Endothelial cell (in vitro differentiated cells): ENCODE measurements at regions not wholly inside any gene's neighbourhood (a gene's known extent, or its start where the extent isn't known, plus 50 kb on each side); places are given as distances from the start of the nearest gene placed in this dataset.

Source experiments
- DNase-seq: peaks from one replicate; pipeline ENCODE4 v3.0.0; 2021; ENCODE audit warnings: low spot score
- H3K27ac Mint-ChIP-seq: one replicate; pipeline ENCODE4 v1.8.0; 2021; ENCODE audit warnings: mixed read lengths, inconsistent platforms; ENCODE audit not compliant: unreplicated experiment
- H3K27me3 Mint-ChIP-seq: one replicate; pipeline ENCODE4 v1.8.0; 2021; ENCODE audit warnings: mild to moderate bottlenecking, moderate library complexity, mixed read lengths, inconsistent platforms; ENCODE audit not compliant: unreplicated experiment
- H3K36me3 Mint-ChIP-seq: one replicate; pipeline ENCODE4 v1.8.0; 2021; ENCODE audit warnings: mild to moderate bottlenecking, low read depth, mixed read lengths, inconsistent platforms; ENCODE audit not compliant: unreplicated experiment
- H3K4me1 Mint-ChIP-seq: one replicate; pipeline ENCODE4 v1.8.0; 2021; ENCODE audit warnings: mild to moderate bottlenecking, mixed read lengths, inconsistent platforms; ENCODE audit not compliant: unreplicated experiment
- H3K4me3 Mint-ChIP-seq: one replicate; pipeline ENCODE4 v1.8.0; 2021; ENCODE audit warnings: mild to moderate bottlenecking, mixed read lengths, inconsistent platforms; ENCODE audit not compliant: unreplicated experiment
- H3K9me3 Mint-ChIP-seq: one replicate; pipeline ENCODE4 v1.8.0; 2021; ENCODE audit warnings: mixed read lengths, inconsistent platforms; ENCODE audit not compliant: unreplicated experiment
- TF ChIP-seq, protein P1 (sequence below): fragments of 200-600 bp; sonication (generic); IDR thresholded peaks from one replicate; pipeline ENCODE4 v1.5.0; 2021; ENCODE audit warnings: antibody characterized with exemption; ENCODE audit not compliant: unreplicated experiment

DNA sequence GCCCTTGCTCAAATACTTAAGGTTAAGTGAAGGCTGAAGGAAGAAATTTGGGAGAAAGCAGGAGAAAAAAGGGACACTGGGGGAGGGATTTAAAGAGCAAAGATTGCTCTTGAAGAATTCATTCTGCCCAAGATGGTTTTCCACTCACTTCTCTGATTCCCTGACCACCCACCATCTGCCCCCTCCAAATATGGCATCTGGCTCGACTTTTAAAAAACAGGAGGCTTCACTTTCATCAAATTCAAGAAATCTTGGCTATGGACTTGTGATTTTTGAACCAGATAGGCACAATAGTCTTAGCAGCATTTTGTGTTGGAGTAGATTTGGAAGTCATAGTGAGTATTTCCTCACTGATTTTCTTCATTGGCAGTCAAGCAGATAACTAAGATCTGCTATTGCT lies 574.4 kb upstream of the SUCLG2 start:
- Mint-ChIP-seq H3K27me3 (peaks cover 2% of the 10 kb centered on the region), H3K9me3 (no peaks in the 10 kb centered on the region), H3K4me1 (no peaks in the 10 kb centered on the region), H3K27ac (no peak overlapping the region), H3K36me3 (no peaks in the 10 kb centered on the region), H3K4me3 (no peak overlapping the region)
- DNase-seq, result no peak
- TF ChIP-seq, protein P1, sequence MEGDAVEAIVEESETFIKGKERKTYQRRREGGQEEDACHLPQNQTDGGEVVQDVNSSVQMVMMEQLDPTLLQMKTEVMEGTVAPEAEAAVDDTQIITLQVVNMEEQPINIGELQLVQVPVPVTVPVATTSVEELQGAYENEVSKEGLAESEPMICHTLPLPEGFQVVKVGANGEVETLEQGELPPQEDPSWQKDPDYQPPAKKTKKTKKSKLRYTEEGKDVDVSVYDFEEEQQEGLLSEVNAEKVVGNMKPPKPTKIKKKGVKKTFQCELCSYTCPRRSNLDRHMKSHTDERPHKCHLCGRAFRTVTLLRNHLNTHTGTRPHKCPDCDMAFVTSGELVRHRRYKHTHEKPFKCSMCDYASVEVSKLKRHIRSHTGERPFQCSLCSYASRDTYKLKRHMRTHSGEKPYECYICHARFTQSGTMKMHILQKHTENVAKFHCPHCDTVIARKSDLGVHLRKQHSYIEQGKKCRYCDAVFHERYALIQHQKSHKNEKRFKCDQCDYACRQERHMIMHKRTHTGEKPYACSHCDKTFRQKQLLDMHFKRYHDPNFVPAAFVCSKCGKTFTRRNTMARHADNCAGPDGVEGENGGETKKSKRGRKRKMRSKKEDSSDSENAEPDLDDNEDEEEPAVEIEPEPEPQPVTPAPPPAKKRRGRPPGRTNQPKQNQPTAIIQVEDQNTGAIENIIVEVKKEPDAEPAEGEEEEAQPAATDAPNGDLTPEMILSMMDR, result no peak

DNA sequence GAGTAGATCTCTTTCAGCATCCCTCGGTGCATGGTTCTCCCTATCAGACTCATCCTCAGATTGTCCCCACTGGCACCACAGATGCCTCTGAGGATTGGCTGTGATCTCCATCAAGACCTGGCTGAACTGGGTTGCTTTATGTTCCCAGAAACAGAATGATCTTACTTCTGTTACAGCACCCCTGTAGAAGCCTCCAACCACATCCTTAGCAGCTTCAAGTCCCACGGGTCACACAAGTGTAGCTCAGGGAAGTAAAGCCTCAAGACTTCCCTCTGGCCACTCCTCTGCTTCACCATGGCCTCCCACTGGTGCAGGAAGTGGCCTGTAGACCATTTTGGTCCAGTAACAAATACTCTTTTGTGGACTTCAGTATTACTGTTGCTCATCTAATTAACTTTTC lies 566.4 kb upstream of the SUCLG2 start:
- DNase-seq, result no peak
- Mint-ChIP-seq H3K27ac (no peak overlapping the region), H3K4me1 (no peaks in the 10 kb centered on the region), H3K4me3 (no peak overlapping the region), H3K36me3 (no peaks in the 10 kb centered on the region), H3K9me3 (no peaks in the 10 kb centered on the region), H3K27me3 (no peaks in the 10 kb centered on the region)
- TF ChIP-seq, protein P1, result no peak

DNA sequence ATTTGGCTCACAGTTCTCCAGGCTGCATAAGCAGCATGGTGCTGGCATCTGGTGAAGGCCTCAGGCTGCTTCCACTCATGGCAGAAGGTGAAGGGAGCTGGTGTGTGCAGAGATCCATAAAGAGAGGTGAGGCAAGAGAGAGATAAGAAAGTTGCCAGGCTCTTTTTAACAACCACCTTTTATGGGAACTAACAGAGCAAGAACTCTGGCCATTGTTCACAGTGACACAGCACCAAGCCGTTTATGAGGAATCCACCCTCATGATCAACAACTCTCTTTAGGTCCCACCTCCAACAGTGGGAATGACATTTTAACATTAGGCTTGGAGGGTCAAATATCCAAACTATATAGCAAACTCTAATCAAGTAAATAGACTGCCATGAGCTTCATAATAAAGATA lies 557.2 kb upstream of the SUCLG2 start:
- no peaks in the 10 kb centered on the region for H3K9me3 Mint-ChIP-seq
- TF ChIP-seq, protein P1, result no peak

DNA sequence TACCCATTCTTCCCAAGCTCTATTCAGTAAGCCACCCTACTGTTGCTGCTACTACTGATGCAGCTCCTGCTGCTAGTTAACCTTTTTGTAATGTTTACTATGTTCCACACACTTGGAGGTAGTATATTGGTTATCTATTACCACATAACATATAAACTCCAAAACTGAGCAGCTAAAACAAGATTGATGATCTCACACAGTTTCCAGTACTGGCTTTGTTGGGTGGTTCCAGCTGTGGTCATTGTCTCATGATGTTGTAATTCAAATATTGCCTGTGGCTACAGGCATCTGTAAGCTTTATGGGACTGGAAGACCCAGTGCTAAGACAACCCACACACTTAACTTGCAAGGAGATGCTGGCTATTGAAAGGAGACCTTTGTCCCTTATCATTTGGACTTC lies 556.2 kb upstream of the SUCLG2 start:
- Mint-ChIP-seq H3K4me1 (no peaks in the 10 kb centered on the region), H3K4me3 (no peak overlapping the region), H3K27me3 (peaks cover 1% of the 10 kb centered on the region), H3K27ac (no peak overlapping the region), H3K36me3 (no peaks in the 10 kb centered on the region), H3K9me3 (no peaks in the 10 kb centered on the region)
- TF ChIP-seq, protein P1, result no peak
- DNase-seq, result no peak

More for the DNA sequence above, 557.2 kb upstream of the SUCLG2 start:
- no peak for DNase-seq
- Mint-ChIP-seq H3K4me1 (no peaks in the 10 kb centered on the region), H3K27ac (no peak overlapping the region), H3K4me3 (no peak overlapping the region), H3K36me3 (no peaks in the 10 kb centered on the region), H3K27me3 (peaks cover 1% of the 10 kb centered on the region)

DNA sequence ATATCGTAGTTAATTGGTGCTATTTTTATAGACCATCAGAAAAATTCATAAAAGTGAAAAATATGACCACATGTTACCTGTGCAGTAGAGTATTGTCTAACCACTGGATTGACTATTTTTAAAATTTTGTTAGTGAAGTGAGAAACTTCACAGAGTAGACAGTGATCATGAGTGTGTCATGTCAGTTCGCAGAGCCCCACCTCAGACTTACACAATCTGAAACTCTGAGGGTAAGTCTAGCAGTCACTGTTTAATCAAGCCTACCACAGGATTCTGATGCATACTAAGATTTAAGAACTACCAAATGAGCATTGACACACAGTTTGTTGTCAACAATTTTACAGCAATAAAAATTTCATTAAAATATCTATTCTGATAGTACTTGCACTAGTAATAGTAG lies 552.9 kb upstream of the SUCLG2 start:
- Mint-ChIP-seq H3K4me3 (no peak overlapping the region), H3K9me3 (no peaks in the 10 kb centered on the region), H3K27me3 (peaks cover 1% of the 10 kb centered on the region), H3K4me1 (no peaks in the 10 kb centered on the region), H3K36me3 (no peaks in the 10 kb centered on the region), H3K27ac (no peak overlapping the region)
- no peak for DNase-seq
- TF ChIP-seq, protein P1, result no peak
